ENCODE measurements at regions not wholly inside any gene's neighbourhood (a gene's known extent, or its start where the extent isn't known, plus 50 kb on each side); places are given as distances from the start of the nearest gene placed in this dataset.

- DNase-seq, result no peak
- H3K4me3 ChIP-seq, result no peak overlapping the region
- H3K27me3 ChIP-seq (replicated peaks; ENCODE audit: insufficient read depth), result no peaks in the 10 kb centered on the region
- H3K9me3 ChIP-seq (ENCODE audit: low read depth), result no peaks in the 10 kb centered on the region
- WGBS, 2 experiments (ENCODE audit: low coverage in 1 of 2, low lambda C conversion rate in 2 of 2, missing lambda C conversion rate in 2 of 2), result 94 to 95% methylated on average over 8 of the region's 8 CpGs
- H4K20me1 ChIP-seq (ENCODE audit: insufficient read depth), result no peaks in the 10 kb centered on the region
- no peak overlapping the region for H2AFZ ChIP-seq
- in situ Hi-C loops (cut with MboI), result no loop called here
- H3K4me2 ChIP-seq (ENCODE audit: unreplicated experiment), result no peak overlapping the region
- no peaks in the 10 kb centered on the region for H3K9me2 ChIP-seq (ENCODE audit: insufficient read depth)
- H3K9ac ChIP-seq, result no peak overlapping the region
- no peaks in the 10 kb centered on the region for H3F3A ChIP-seq (ENCODE audit: insufficient read depth)
- TF ChIP-seq EZH2phosphoT487 (IDR thresholded peaks at IDR 0.05; ENCODE audit: insufficient read depth, low read depth) (no peak), EZH2 (IDR thresholded peaks at IDR 0.05; ENCODE audit: insufficient read depth, poor library complexity, severe bottlenecking) (no peak)
- H3K4me1 ChIP-seq (ENCODE audit: insufficient read depth), result no peaks in the 10 kb centered on the region
- H3K27ac ChIP-seq, result no peak overlapping the region
- H3K79me2 ChIP-seq (ENCODE audit: insufficient read depth), result no peaks in the 10 kb centered on the region
- no peaks in the 10 kb centered on the region for H3K36me3 ChIP-seq (ENCODE audit: low read depth)
Observed at GRCh38 chr21:35457097-35457804, 408.1 kb upstream of the RUNX1 start.

GRCh38 chr21:35451276-35451675 is 402.2 kb upstream of the RUNX1 start:
- Histone ChIP-seq H3K36me3 (ENCODE audit: low read depth) (no peaks in the 10 kb centered on the region), H4K20me1 (ENCODE audit: insufficient read depth) (no peaks in the 10 kb centered on the region), H3K9ac (no peak overlapping the region), H3K4me2 (ENCODE audit: unreplicated experiment) (no peak overlapping the region), H3K9me2 (ENCODE audit: insufficient read depth) (no peaks in the 10 kb centered on the region), H2AFZ (no peak overlapping the region), H3K27ac (no peak overlapping the region), H3K4me3 (no peak overlapping the region), H3K4me1 (ENCODE audit: insufficient read depth) (no peaks in the 10 kb centered on the region), H3F3A (ENCODE audit: insufficient read depth) (no peaks in the 10 kb centered on the region), H3K9me3 (ENCODE audit: low read depth) (no peaks in the 10 kb centered on the region), H3K79me2 (ENCODE audit: insufficient read depth) (no peaks in the 10 kb centered on the region), H3K27me3 (replicated peaks; ENCODE audit: insufficient read depth) (no peaks in the 10 kb centered on the region)
- 69 to 73% methylated on average over 1 of the region's 1 CpG for WGBS, 2 experiments (ENCODE audit: low coverage in 1 of 2, low lambda C conversion rate in 2 of 2, missing lambda C conversion rate in 2 of 2)
- no peak for DNase-seq
- in situ Hi-C loops (cut with MboI), result no loop called here
- TF ChIP-seq EZH2phosphoT487 (IDR thresholded peaks at IDR 0.05; ENCODE audit: insufficient read depth, low read depth) (no peak), EZH2 (IDR thresholded peaks at IDR 0.05; ENCODE audit: insufficient read depth, poor library complexity, severe bottlenecking) (no peak)

- DNase-seq, result no peak
- H3K4me2 ChIP-seq (ENCODE audit: unreplicated experiment), result no peak overlapping the region
- 83 to 90% methylated on average over 4 of the region's 4 CpGs for WGBS, 2 experiments (ENCODE audit: low coverage in 1 of 2, low lambda C conversion rate in 2 of 2, missing lambda C conversion rate in 2 of 2)
- H3K4me3 ChIP-seq, result no peak overlapping the region
- no peaks in the 10 kb centered on the region for H3K4me1 ChIP-seq (ENCODE audit: insufficient read depth)
- no peaks in the 10 kb centered on the region for H3K79me2 ChIP-seq (ENCODE audit: insufficient read depth)
- in situ Hi-C loops (cut with MboI), result no loop called here
- no peak overlapping the region for H3K9ac ChIP-seq
- H3K9me3 ChIP-seq (ENCODE audit: low read depth), result no peaks in the 10 kb centered on the region
- H3K9me2 ChIP-seq (ENCODE audit: insufficient read depth), result no peaks in the 10 kb centered on the region
- no peak for TF ChIP-seq EZH2phosphoT487 (IDR thresholded peaks at IDR 0.05; ENCODE audit: insufficient read depth, low read depth)
- TF ChIP-seq EZH2 (IDR thresholded peaks at IDR 0.05; ENCODE audit: insufficient read depth, poor library complexity, severe bottlenecking), result no peak
- H3K27ac ChIP-seq, result no peak overlapping the region
- no peaks in the 10 kb centered on the region for H3F3A ChIP-seq (ENCODE audit: insufficient read depth)
- no peaks in the 10 kb centered on the region for H4K20me1 ChIP-seq (ENCODE audit: insufficient read depth)
- no peak overlapping the region for H2AFZ ChIP-seq
- no peaks in the 10 kb centered on the region for H3K27me3 ChIP-seq (replicated peaks; ENCODE audit: insufficient read depth)
- H3K36me3 ChIP-seq (ENCODE audit: low read depth), result no peaks in the 10 kb centered on the region
Observed at GRCh38 chr21:35450830-35451229, 401.7 kb upstream of the RUNX1 start.

GRCh38 chr21:35449846-35450245 is 400.7 kb upstream of the RUNX1 start:
- no peak overlapping the region for H3K4me3 ChIP-seq
- no peak for DNase-seq
- 78% methylated on average over 10 of the region's 10 CpGs for WGBS, 2 experiments (ENCODE audit: low coverage in 1 of 2, low lambda C conversion rate in 2 of 2, missing lambda C conversion rate in 2 of 2)
- H3K9me2 ChIP-seq (ENCODE audit: insufficient read depth), result no peaks in the 10 kb centered on the region
- no peaks in the 10 kb centered on the region for H3K9me3 ChIP-seq (ENCODE audit: low read depth)
- no peaks in the 10 kb centered on the region for H3K4me1 ChIP-seq (ENCODE audit: insufficient read depth)
- no peaks in the 10 kb centered on the region for H3K27me3 ChIP-seq (replicated peaks; ENCODE audit: insufficient read depth)
- TF ChIP-seq EZH2phosphoT487 (IDR thresholded peaks at IDR 0.05; ENCODE audit: insufficient read depth, low read depth) (no peak), EZH2 (IDR thresholded peaks at IDR 0.05; ENCODE audit: insufficient read depth, poor library complexity, severe bottlenecking) (no peak)
- no peaks in the 10 kb centered on the region for H3F3A ChIP-seq (ENCODE audit: insufficient read depth)
- H4K20me1 ChIP-seq (ENCODE audit: insufficient read depth), result no peaks in the 10 kb centered on the region
- in situ Hi-C loops (cut with MboI), result no loop called here
- H3K27ac ChIP-seq, result no peak overlapping the region
- no peak overlapping the region for H2AFZ ChIP-seq
- H3K4me2 ChIP-seq (ENCODE audit: unreplicated experiment), result no peak overlapping the region
- no peaks in the 10 kb centered on the region for H3K79me2 ChIP-seq (ENCODE audit: insufficient read depth)
- H3K36me3 ChIP-seq (ENCODE audit: low read depth), result no peaks in the 10 kb centered on the region
- no peak overlapping the region for H3K9ac ChIP-seq
